Psoas muscle (tissue), 7 donors: ENCODE measurements at regions not wholly inside any gene's neighbourhood (a gene's known extent, or its start where the extent isn't known, plus 50 kb on each side); places are given as distances from the start of the nearest gene placed in this dataset.

Experiments used
- ATAC-seq, 4 donors: fragments of 200-7000 bp; cut with Tn5 transposase; one replicate each; pipeline ENCODE4 v1.9.1; 2020; ENCODE audit warnings: moderate library complexity in 3 of 4, mild to moderate bottlenecking in 2 of 4
- DNase-seq, 2 donors: peaks; one replicate each; pipeline ENCODE4 v3.0.0-alpha.2; 2020
- H3K27ac ChIP-seq: fragments of 200-600 bp; one replicate; pipeline ENCODE4 v1.8.0; 2022
- H3K27me3 ChIP-seq, 3 donors: fragments of 200-600 bp in 1 of 3; one replicate each; pipeline versions ENCODE4 v1.6.1 to v1.8.0; 2013 to 2022; ENCODE audit warnings: low read length in 2 of 3, mild to moderate bottlenecking in 2 of 3, moderate library complexity in 1 of 3; ENCODE audit not compliant: insufficient read depth in 3 of 3
- H3K36me3 ChIP-seq, 2 donors: fragments of 200-600 bp in 1 of 2; one replicate each; pipeline versions ENCODE4 v1.6.1 to v1.8.0; 2013 to 2022; ENCODE audit warnings: low read depth in 1 of 2, mild to moderate bottlenecking in 1 of 2, moderate library complexity in 1 of 2; ENCODE audit not compliant: insufficient read depth in 1 of 2
- H3K4me1 ChIP-seq: fragments of 200-600 bp; one replicate; pipeline ENCODE4 v1.8.0; 2022
- H3K4me3 ChIP-seq: fragments of 200-600 bp; one replicate; pipeline ENCODE4 v1.8.0; 2022; ENCODE audit warnings: mild to moderate bottlenecking
- H3K9me3 ChIP-seq: fragments of 200-600 bp; one replicate; pipeline ENCODE4 v1.8.0; 2022
- CTCF ChIP-seq: fragments of 200-600 bp; IDR thresholded peaks from one replicate; pipeline ENCODE4 v1.8.0; 2022; ENCODE audit warnings: antibody characterized with exemption
- WGBS, 3 donors: extraction: QIAGEN DNeasy Blood & Tissue Kit; methylation state at CpG; one replicate each; pipeline versions ENCODE4 v1.1.6 to v1.1.7; 2013; 5-methylcytosine and 5-hydroxymethylcytosine counted together
- intact Hi-C, 2 donors: fragments of 100-400 bp; cut with DNase I; formaldehyde crosslinking; loops; one replicate each; pipeline versions ENCODE4 v1.11.0 to v1.14.2; 2022
- donor health status: healthy with polysubstance abuse.
- donor health status: DM: no; HTN: no; CAD: no; lungs with moderate emphysema.
- donor health status: Bipolar disorder and iron deficiency.
- donor health status: healthy.
- donor health status: DM: yes; HTN: yes; CAD: no.
- donor health status: DM: no; HTN: no; CAD: no.
- donor health status: DM: yes; HTN: yes; CAD: no.

DNA sequence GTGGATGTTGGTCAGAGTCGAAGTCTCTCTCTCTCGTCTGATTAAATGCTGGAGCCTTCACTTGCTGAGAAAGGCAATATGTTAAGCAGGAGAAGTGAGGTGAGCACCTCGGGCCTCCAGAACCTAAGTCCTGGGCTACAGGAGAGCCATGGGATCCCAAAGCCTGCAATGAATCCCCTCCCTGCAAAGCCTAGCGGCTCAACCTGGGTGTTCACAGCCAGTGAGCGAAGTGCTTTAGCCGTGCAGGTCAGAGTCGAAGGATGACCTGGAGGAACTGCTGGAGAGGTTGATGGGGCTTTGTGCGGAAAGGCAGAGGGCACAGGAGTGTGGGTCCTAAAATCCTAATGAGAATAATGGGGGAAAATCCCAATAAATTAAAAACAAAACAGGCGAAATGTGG is 267.8 kb downstream of the ENGASE start:
- no peaks in the 10 kb centered on the region for H3K36me3 ChIP-seq
- no peaks in the 10 kb centered on the region for H3K4me1 ChIP-seq
- DNase-seq (no peak), ATAC-seq (no peak)
- WGBS, 3 donors, result 57 to 65% (median 63%) methylated on average over 9 of the region's 9 CpGs
- TF ChIP-seq CTCF, result no peak
- H3K9me3 ChIP-seq, result no peaks in the 10 kb centered on the region
- H3K27me3 ChIP-seq, result peaks cover 0 to 55% (median 4%) of the 10 kb centered on the region in 3 donors
- intact Hi-C loops, result no loop called here
- no peak overlapping the region for H3K27ac ChIP-seq
- H3K4me3 ChIP-seq, result no peak overlapping the region

DNA sequence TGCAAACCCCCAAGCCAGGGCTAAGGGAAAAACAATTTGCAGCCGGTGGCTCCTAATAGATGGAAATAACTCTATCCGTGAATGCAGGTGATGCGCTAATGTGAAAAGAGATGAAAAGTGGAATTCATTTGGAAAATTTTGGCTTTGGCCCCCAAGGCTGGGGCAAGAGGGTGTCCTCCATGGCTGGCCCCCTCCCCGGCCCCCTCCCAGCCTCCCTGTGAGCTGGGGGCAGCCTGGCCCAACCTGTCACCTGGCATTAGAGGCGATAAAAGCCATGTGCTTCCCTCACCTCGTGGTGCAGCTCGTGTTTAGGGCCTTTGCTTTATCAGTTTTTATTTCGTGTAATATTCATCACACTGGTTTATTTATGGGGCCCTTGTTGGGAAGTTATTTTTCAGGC is 267.2 kb downstream of the ENGASE start:
- TF ChIP-seq CTCF, result no peak
- H3K9me3 ChIP-seq, result no peaks in the 10 kb centered on the region
- no peaks in the 10 kb centered on the region for H3K4me1 ChIP-seq
- DNase-seq (peak in 1 of 2 donors; percentile 6), ATAC-seq (no peak)
- H3K36me3 ChIP-seq, result no peaks in the 10 kb centered on the region
- intact Hi-C loops, result no loop called here
- no peak overlapping the region for H3K4me3 ChIP-seq
- no peak overlapping the region for H3K27ac ChIP-seq
- WGBS, 3 donors, result 61 to 62% (median 62%) methylated on average over 8 of the region's 8 CpGs
- H3K27me3 ChIP-seq, result peaks cover 0 to 53% (median 4%) of the 10 kb centered on the region in 3 donors

DNA sequence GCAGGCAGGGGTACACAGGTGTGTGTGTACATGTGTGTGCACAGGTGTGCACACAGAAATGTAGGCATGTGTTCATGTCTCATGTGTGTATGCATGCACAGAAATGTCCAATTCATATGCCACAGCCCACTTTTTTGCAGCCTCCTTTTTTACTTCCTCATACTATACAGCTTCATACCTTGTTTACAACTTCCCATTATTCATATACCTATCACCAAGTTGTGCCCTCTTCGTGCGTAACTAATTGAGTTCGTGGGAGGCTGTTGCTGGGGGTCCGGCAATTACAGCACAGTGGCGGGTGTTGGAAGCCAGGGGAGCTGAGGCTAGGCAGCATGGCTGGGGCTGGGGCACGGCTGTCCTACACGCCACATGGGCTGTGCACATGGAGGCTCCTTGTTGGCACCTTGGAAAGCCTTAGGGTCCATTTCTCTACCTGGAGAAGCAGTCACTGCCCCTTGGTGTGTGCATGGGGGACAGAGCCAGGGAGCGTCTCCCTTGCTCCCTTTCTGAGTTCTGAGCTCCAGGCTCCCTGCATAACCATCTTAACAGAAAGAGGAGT is 266.7 kb downstream of the ENGASE start:
- no peaks in the 10 kb centered on the region for H3K9me3 ChIP-seq
- no peak for TF ChIP-seq CTCF
- no peak for ATAC-seq
- DNase-seq, result peak in 1 of 2 donors; percentile 12
- 48 to 57% (median 56%) methylated on average over 8 of the region's 8 CpGs for WGBS, 3 donors
- H3K4me3 ChIP-seq, result no peak overlapping the region
- no peak overlapping the region for H3K27ac ChIP-seq
- no peaks in the 10 kb centered on the region for H3K4me1 ChIP-seq
- peaks cover 0 to 53% (median 4%) of the 10 kb centered on the region in 3 donors for H3K27me3 ChIP-seq
- H3K36me3 ChIP-seq, result no peaks in the 10 kb centered on the region
- intact Hi-C loops, result no loop called here

GRCh38 chr17:79340333-79341221 is 266.0 kb downstream of the ENGASE start:
- 31 to 38% (median 34%) methylated on average over 12 of the region's 12 CpGs for WGBS, 3 donors
- no peak for TF ChIP-seq CTCF
- Histone ChIP-seq H3K27me3 (peaks cover 0 to 53% (median 4%) of the 10 kb centered on the region in 3 donors), H3K4me1 (no peaks in the 10 kb centered on the region), H3K4me3 (no peak overlapping the region), H3K36me3 (no peaks in the 10 kb centered on the region), H3K27ac (no peak overlapping the region), H3K9me3 (no peaks in the 10 kb centered on the region)
- intact Hi-C loops, result no loop called here
- ATAC-seq (no peak), DNase-seq (peak in 1 of 2 donors; percentile 25)
